ENCODE measurements at regions not wholly inside any gene's neighbourhood (a gene's known extent, or its start where the extent isn't known, plus 50 kb on each side); places are given as distances from the start of the nearest gene placed in this dataset.

GRCh38 chr16:17633181-17633951 lies 162.6 kb upstream of the XYLT1 start:
- DNase-seq = no peak

- no peak for DNase-seq
These were observed 161.9 kb upstream of the XYLT1 start for GRCh38 chr16:17632667-17633066.

- DNase-seq = no peak
These were observed 159.2 kb upstream of the XYLT1 start for GRCh38 chr16:17629936-17630335.

- DNase-seq = no peak
These were observed 158.2 kb upstream of the XYLT1 start for GRCh38 chr16:17628983-17629382.

GRCh38 chr16:17622366-17622765 lies 151.6 kb upstream of the XYLT1 start:
- DNase-seq = no peak

- no peak for DNase-seq
These were observed 148.5 kb upstream of the XYLT1 start for GRCh38 chr16:17619261-17619660.

- DNase-seq = no peak
These were observed 146.3 kb upstream of the XYLT1 start for GRCh38 chr16:17617021-17617552.

GRCh38 chr16:17612336-17612735 lies 141.6 kb upstream of the XYLT1 start:
- no peak for DNase-seq

- DNase-seq = no peak
These were observed 136.8 kb upstream of the XYLT1 start for GRCh38 chr16:17607609-17608008.

GRCh38 chr16:17607075-17607509 lies 136.3 kb upstream of the XYLT1 start:
- DNase-seq = no peak

- DNase-seq = no peak
These were observed 135.7 kb upstream of the XYLT1 start for GRCh38 chr16:17606460-17606859.

- no peak for DNase-seq
These were observed 135.0 kb upstream of the XYLT1 start for GRCh38 chr16:17605784-17606183.

GRCh38 chr16:17603626-17604025 lies 132.9 kb upstream of the XYLT1 start:
- DNase-seq = no peak

GRCh38 chr16:17602678-17603077 lies 131.9 kb upstream of the XYLT1 start:
- DNase-seq = no peak

GRCh38 chr16:17598968-17599367 lies 128.2 kb upstream of the XYLT1 start:
- DNase-seq = no peak

- no peak for DNase-seq
These were observed 121.1 kb upstream of the XYLT1 start for GRCh38 chr16:17591655-17592405.

- no peak for DNase-seq
These were observed 120.2 kb upstream of the XYLT1 start for GRCh38 chr16:17590711-17591654.

- DNase-seq = no peak
These were observed 119.1 kb upstream of the XYLT1 start for GRCh38 chr16:17589898-17590297.

GRCh38 chr16:17585449-17586074 lies 114.8 kb upstream of the XYLT1 start:
- no peak for DNase-seq

GRCh38 chr16:17578981-17579874 lies 108.5 kb upstream of the XYLT1 start:
- peak; percentile 42 for DNase-seq

- DNase-seq = no peak
These were observed 103.5 kb upstream of the XYLT1 start for GRCh38 chr16:17574256-17574655.

Measured in amniotic stem cell (primary cell).